ENCODE measurements at regions not wholly inside any gene's neighbourhood (a gene's known extent, or its start where the extent isn't known, plus 50 kb on each side); places are given as distances from the start of the nearest gene placed in this dataset.

GRCh38 chr21:41110664-41111063 is 57.3 kb upstream of the BACE2 start:
- H3K9me3 ChIP-seq = no peaks in the 10 kb centered on the region
- peaks cover 5% of the 10 kb centered on the region for H3K27me3 ChIP-seq
- no peak overlapping the region for H3K27ac ChIP-seq
- TF ChIP-seq, protein P1, sequence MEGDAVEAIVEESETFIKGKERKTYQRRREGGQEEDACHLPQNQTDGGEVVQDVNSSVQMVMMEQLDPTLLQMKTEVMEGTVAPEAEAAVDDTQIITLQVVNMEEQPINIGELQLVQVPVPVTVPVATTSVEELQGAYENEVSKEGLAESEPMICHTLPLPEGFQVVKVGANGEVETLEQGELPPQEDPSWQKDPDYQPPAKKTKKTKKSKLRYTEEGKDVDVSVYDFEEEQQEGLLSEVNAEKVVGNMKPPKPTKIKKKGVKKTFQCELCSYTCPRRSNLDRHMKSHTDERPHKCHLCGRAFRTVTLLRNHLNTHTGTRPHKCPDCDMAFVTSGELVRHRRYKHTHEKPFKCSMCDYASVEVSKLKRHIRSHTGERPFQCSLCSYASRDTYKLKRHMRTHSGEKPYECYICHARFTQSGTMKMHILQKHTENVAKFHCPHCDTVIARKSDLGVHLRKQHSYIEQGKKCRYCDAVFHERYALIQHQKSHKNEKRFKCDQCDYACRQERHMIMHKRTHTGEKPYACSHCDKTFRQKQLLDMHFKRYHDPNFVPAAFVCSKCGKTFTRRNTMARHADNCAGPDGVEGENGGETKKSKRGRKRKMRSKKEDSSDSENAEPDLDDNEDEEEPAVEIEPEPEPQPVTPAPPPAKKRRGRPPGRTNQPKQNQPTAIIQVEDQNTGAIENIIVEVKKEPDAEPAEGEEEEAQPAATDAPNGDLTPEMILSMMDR (IDR thresholded peaks at IDR 0.05) = no peak
- DNase-seq (no peak), ATAC-seq (no peak)
- no peak overlapping the region for H3K4me3 ChIP-seq
- H3K4me1 ChIP-seq = peaks cover 5% of the 10 kb centered on the region
- intact Hi-C loops (cut with DNase I) = no loop called here
- no peaks in the 10 kb centered on the region for H3K36me3 ChIP-seq

DNA sequence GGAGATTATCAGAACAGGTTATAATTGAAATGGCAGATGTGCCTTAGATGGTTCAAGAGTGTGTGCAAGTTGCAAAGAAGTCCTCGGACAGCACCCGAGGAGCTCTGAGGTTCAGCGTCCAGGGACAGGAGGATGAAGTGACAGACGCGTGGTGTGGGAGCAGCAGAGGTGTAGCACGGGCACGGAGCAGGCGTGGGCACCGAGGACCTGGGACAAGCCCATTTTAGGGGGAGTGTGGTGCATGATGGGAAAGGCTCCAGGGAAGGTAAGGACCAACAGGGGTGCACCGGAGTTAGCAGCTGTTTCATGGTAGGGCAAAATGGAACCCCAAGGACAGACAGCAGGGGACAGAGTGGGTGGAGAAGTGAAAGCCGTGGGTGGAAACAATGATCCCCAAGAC is 56.3 kb upstream of the BACE2 start:
- H3K9me3 ChIP-seq = no peaks in the 10 kb centered on the region
- intact Hi-C loops (cut with DNase I) = no loop called here
- ATAC-seq (no peak), DNase-seq (no peak)
- H3K4me3 ChIP-seq = no peak overlapping the region
- no peaks in the 10 kb centered on the region for H3K36me3 ChIP-seq
- peaks cover 5% of the 10 kb centered on the region for H3K4me1 ChIP-seq
- no peaks in the 10 kb centered on the region for H3K27me3 ChIP-seq
- no peak overlapping the region for H3K27ac ChIP-seq
- TF ChIP-seq, protein P1 (IDR thresholded peaks at IDR 0.05) = no peak

DNA sequence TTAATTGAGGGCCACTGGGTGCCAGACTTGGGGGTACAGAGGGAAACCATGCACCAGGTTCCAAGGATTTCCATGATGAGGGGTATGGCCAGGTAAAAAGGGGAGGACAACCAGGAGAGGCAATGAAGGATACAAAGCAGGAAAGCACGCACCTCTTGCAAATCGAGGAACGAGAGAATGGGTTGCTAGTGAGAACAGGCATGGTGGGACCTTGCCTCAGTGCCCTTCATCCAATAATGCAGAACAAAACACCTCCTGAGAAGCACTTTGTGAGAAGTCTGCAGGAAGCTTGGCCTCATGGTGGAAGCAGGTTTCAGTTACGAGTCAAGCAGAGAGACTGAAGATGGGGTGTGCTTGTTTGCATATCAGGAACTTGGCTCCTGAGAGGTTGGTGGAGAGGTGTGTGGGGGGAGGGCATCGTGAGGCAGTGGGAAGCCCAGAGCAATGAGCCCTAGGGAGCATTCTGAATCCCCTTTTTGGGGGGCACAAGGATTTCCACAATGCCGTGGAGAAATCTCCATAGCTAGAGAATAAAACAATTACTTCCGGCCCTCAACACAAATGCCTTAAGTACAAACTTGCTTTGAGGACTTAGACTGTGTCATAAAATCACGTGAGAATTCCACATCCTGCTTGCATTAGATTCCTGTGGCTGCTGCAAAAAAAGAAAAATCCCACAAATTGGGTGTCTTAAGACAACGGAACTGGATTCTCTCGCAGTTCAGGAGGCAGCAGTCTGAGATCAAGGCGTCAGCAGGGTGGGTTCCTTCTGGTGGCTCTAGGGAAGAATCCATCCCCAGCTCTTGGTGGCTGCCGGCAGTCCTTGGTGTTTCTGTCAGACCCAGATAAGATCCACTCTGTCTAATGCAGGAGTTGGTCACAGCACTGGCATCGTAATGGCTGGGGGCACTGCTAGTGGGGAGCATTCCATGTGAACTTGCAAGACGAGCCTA is 54.9 kb upstream of the BACE2 start:
- DNase-seq = no peak
- TF ChIP-seq, protein P1 (IDR thresholded peaks at IDR 0.05) = no peak
- intact Hi-C loops (cut with DNase I) = no loop called here
- Histone ChIP-seq H3K9me3 (no peaks in the 10 kb centered on the region), H3K27ac (no peak overlapping the region), H3K4me3 (peak overlapping the region; percentile 16), H3K27me3 (no peaks in the 10 kb centered on the region), H3K36me3 (no peaks in the 10 kb centered on the region), H3K4me1 (peaks cover 5% of the 10 kb centered on the region)
- peak; percentile 80 for ATAC-seq

DNA sequence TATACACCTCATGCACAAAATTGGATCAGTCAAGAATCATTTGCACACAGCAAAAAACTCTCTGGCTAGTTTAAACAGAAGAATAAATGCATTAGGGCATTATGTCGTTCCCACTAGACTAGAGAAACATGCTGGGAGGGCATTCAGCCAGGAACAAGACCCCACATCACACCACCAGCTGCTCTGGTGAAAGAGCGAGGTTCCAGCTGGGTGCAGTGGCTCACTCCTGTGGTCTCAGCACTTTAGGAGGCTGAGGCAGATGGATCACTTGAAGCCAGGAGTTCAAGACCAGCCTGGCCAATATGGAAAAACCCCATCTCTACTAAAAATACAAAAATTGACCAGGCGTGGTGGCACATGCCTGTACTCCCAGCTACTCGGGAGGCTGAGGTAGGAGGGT is 52.1 kb upstream of the BACE2 start:
- no peaks in the 10 kb centered on the region for H3K9me3 ChIP-seq
- no peaks in the 10 kb centered on the region for H3K36me3 ChIP-seq
- ATAC-seq (no peak), DNase-seq (no peak)
- H3K27me3 ChIP-seq = no peaks in the 10 kb centered on the region
- intact Hi-C loops (cut with DNase I) = no loop called here
- H3K4me1 ChIP-seq = peaks cover 5% of the 10 kb centered on the region
- no peak overlapping the region for H3K27ac ChIP-seq
- H3K4me3 ChIP-seq = no peak overlapping the region
- TF ChIP-seq, protein P1 (IDR thresholded peaks at IDR 0.05) = no peak
